Ishikawa (cell line): ENCODE measurements at regions not wholly inside any gene's neighbourhood (a gene's known extent, or its start where the extent isn't known, plus 50 kb on each side); places are given as distances from the start of the nearest gene placed in this dataset.

Experiments used
- CEBPB ChIP-seq: IDR thresholded peaks from 2 replicates; pipeline ENCODE4 v1.6.1; 2012
- CREB1 ChIP-seq: IDR thresholded peaks from 2 replicates; pipeline ENCODE4 v1.6.1; 2012; ENCODE audit warnings: low read depth
- EP300 ChIP-seq: IDR thresholded peaks from 2 replicates; pipeline ENCODE4 v1.6.1; 2012; ENCODE audit warnings: borderline replicate concordance
- FOXM1 ChIP-seq: IDR thresholded peaks from 2 replicates; pipeline ENCODE4 v1.6.1; 2012; ENCODE audit warnings: low read depth, borderline replicate concordance
- NFIC ChIP-seq: IDR thresholded peaks from 2 replicates; pipeline ENCODE4 v1.6.1; 2012
- REST ChIP-seq: IDR thresholded peaks from 2 replicates; pipeline ENCODE4 v1.6.1; 2012; ENCODE audit warnings: low read depth, mild to moderate bottlenecking
- TAF1 ChIP-seq: IDR thresholded peaks from 2 replicates; pipeline ENCODE4 v1.6.1; 2012; ENCODE audit warnings: low read depth, mild to moderate bottlenecking
- TCF12 ChIP-seq: IDR thresholded peaks from 2 replicates; pipeline ENCODE4 v1.6.1; 2012; ENCODE audit warnings: low read depth
- USF1 ChIP-seq: IDR thresholded peaks from 2 replicates; pipeline ENCODE4 v1.6.1; 2012
- YY1 ChIP-seq: IDR thresholded peaks from 2 replicates; pipeline ENCODE4 v1.6.1; 2012; ENCODE audit warnings: low read depth

GRCh38 chr9:126125992-126126409 is 200.6 kb upstream of the MVB12B start:
- TF ChIP-seq REST (no peak), USF1 (no peak), NFIC (no peak), FOXM1 (no peak), TCF12 (no peak), CREB1 (no peak), TAF1 (no peak), CEBPB (no peak), YY1 (no peak), EP300 (no peak)
